A673 (cell line): ENCODE measurements at regions not wholly inside any gene's neighbourhood (a gene's known extent, or its start where the extent isn't known, plus 50 kb on each side); places are given as distances from the start of the nearest gene placed in this dataset.

Experiments
- EZH2 ChIP-seq: fragments of 200-600 bp; sonication (generic); IDR thresholded peaks from 2 replicates; pipeline ENCODE4 v1.6.1; 2017; ENCODE audit warnings: borderline replicate concordance, low read depth, mild to moderate bottlenecking, mixed read lengths, antibody characterized with exemption, low read length; ENCODE audit not compliant: poor library complexity, severe bottlenecking
- TF ChIP-seq, protein P1 (sequence below): fragments of 300-800, 200-600 bp; sonication (generic); conservative IDR thresholded peaks from 2 replicates; pipeline ENCODE4 v1.5.1; 2017; ENCODE audit warnings: low read depth, mild to moderate bottlenecking, antibody characterized with exemption, low read length, moderate library complexity, mixed read lengths

DNA sequence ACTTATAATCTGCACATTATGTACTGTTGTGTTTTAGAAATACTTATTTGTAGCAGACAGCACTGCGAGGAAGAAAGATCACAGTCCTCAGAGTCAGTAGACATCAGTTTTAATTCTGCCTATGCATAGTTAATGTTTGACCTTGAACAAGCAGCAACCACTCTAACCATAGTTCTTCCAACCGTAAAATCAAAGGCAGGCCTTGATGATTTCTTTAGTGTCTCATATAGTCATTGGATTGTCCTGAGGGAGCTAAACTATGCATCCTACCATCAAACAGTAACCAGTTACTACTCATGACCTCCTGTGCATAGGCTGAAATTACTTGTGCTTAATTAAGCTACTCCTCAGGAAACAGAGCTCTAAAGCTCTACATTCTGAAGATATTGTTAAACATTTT lies 294.8 kb upstream of the STXBP5 start:
- no peak for TF ChIP-seq EZH2
- TF ChIP-seq, protein P1, sequence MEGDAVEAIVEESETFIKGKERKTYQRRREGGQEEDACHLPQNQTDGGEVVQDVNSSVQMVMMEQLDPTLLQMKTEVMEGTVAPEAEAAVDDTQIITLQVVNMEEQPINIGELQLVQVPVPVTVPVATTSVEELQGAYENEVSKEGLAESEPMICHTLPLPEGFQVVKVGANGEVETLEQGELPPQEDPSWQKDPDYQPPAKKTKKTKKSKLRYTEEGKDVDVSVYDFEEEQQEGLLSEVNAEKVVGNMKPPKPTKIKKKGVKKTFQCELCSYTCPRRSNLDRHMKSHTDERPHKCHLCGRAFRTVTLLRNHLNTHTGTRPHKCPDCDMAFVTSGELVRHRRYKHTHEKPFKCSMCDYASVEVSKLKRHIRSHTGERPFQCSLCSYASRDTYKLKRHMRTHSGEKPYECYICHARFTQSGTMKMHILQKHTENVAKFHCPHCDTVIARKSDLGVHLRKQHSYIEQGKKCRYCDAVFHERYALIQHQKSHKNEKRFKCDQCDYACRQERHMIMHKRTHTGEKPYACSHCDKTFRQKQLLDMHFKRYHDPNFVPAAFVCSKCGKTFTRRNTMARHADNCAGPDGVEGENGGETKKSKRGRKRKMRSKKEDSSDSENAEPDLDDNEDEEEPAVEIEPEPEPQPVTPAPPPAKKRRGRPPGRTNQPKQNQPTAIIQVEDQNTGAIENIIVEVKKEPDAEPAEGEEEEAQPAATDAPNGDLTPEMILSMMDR: no peak
